Esophagus mucosa (tissue), 1 donor: ENCODE measurements at regions not wholly inside any gene's neighbourhood (a gene's known extent, or its start where the extent isn't known, plus 50 kb on each side); places are given as distances from the start of the nearest gene placed in this dataset.

Source experiments
- ATAC-seq: fragments of 200-7000 bp; cut with Tn5 transposase; one replicate; pipeline ENCODE4 v1.9.1; 2020
- donor health status: DM: yes; HTN: yes; CAD: no.

- peak; percentile 13 for ATAC-seq
Measured at GRCh38 chr12:115004470-115005146, 320.6 kb upstream of the TBX3 start.

GRCh38 chr12:115002434-115002833, 318.5 kb upstream of the TBX3 start:
- no peak for ATAC-seq

GRCh38 chr12:115001571-115002180, 317.7 kb upstream of the TBX3 start:
- ATAC-seq = no peak

GRCh38 chr12:115000038-115000437, 316.1 kb upstream of the TBX3 start:
- ATAC-seq = no peak

GRCh38 chr12:114998750-114999128, 314.8 kb upstream of the TBX3 start:
- ATAC-seq = no peak

- no peak for ATAC-seq
Measured at GRCh38 chr12:114998118-114998749, 314.3 kb upstream of the TBX3 start.

GRCh38 chr12:114996382-114996781, 312.4 kb upstream of the TBX3 start:
- ATAC-seq = no peak

GRCh38 chr12:114995891-114996290, 311.9 kb upstream of the TBX3 start:
- ATAC-seq = no peak

- no peak for ATAC-seq
Measured at GRCh38 chr12:114993165-114993564, 309.2 kb upstream of the TBX3 start.

- no peak for ATAC-seq
Measured at GRCh38 chr12:114992443-114992842, 308.5 kb upstream of the TBX3 start.

- no peak for ATAC-seq
Measured at GRCh38 chr12:114990381-114990780, 306.4 kb upstream of the TBX3 start.

- ATAC-seq = no peak
Measured at GRCh38 chr12:114986849-114987248, 302.9 kb upstream of the TBX3 start.

- no peak for ATAC-seq
Measured at GRCh38 chr12:114986178-114986714, 302.3 kb upstream of the TBX3 start.

GRCh38 chr12:114984634-114985061, 300.7 kb upstream of the TBX3 start:
- no peak for ATAC-seq

- peak; percentile 85 for ATAC-seq
Measured at GRCh38 chr12:114982760-114983159, 298.8 kb upstream of the TBX3 start.

- ATAC-seq = no peak
Measured at GRCh38 chr12:114981036-114981435, 297.1 kb upstream of the TBX3 start.

- ATAC-seq = no peak
Measured at GRCh38 chr12:114976959-114977358, 293.0 kb upstream of the TBX3 start.

GRCh38 chr12:114976372-114976771, 292.4 kb upstream of the TBX3 start:
- no peak for ATAC-seq

- no peak for ATAC-seq
Measured at GRCh38 chr12:114975640-114976310, 291.8 kb upstream of the TBX3 start.

- no peak for ATAC-seq
Measured at GRCh38 chr12:114974826-114975639, 291.1 kb upstream of the TBX3 start.

GRCh38 chr12:114974333-114974732, 290.4 kb upstream of the TBX3 start:
- no peak for ATAC-seq

- ATAC-seq = no peak
Measured at GRCh38 chr12:114968727-114969126, 284.8 kb upstream of the TBX3 start.
